Activated T-cell treated with anti-CD3 and anti-CD28 coated beads, Interleukin-2, amount 50 U/mL, for 24 hours (primary cell): ENCODE measurements at regions not wholly inside any gene's neighbourhood (a gene's known extent, or its start where the extent isn't known, plus 50 kb on each side); places are given as distances from the start of the nearest gene placed in this dataset.

ENCODE experiments used
- DNase-seq: peaks from one replicate; pipeline ENCODE4 v3.0.0-alpha.2; 2020
- H3K27ac Mint-ChIP-seq: 2 replicates; pipeline ENCODE4 v1.8.0; 2020; ENCODE audit warnings: mild to moderate bottlenecking, mixed read lengths
- H3K27me3 Mint-ChIP-seq: 2 replicates; pipeline ENCODE4 v1.8.0; 2020; ENCODE audit warnings: mixed read lengths
- H3K36me3 Mint-ChIP-seq: 2 replicates; pipeline ENCODE4 v1.8.0; 2020; ENCODE audit warnings: low read depth, mixed read lengths
- H3K4me1 Mint-ChIP-seq: 2 replicates; pipeline ENCODE4 v1.8.0; 2020; ENCODE audit warnings: low read depth, mixed read lengths
- H3K4me3 Mint-ChIP-seq: 2 replicates; pipeline ENCODE4 v1.8.0; 2020; ENCODE audit warnings: mild to moderate bottlenecking, moderate library complexity, mixed read lengths
- H3K9me3 Mint-ChIP-seq: 2 replicates; pipeline ENCODE4 v1.8.0; 2020; ENCODE audit warnings: mixed read lengths

- peaks cover 5% of the 10 kb centered on the region for H3K9me3 Mint-ChIP-seq
- H3K27me3 Mint-ChIP-seq: no peaks in the 10 kb centered on the region
- DNase-seq: no peak
- H3K27ac Mint-ChIP-seq: no peak overlapping the region
- H3K4me3 Mint-ChIP-seq: no peak overlapping the region
- H3K4me1 Mint-ChIP-seq: peaks cover 92% of the 10 kb centered on the region
- H3K36me3 Mint-ChIP-seq: peaks cover 3% of the 10 kb centered on the region
Measured at GRCh38 chr2:203808046-203808750, 59.4 kb upstream of the CTLA4 start.

GRCh38 chr2:203809084-203809521 is 58.5 kb upstream of the CTLA4 start:
- Mint-ChIP-seq H3K4me3 (no peak overlapping the region), H3K9me3 (peaks cover 5% of the 10 kb centered on the region), H3K4me1 (peaks cover 92% of the 10 kb centered on the region), H3K27ac (no peak overlapping the region), H3K27me3 (no peaks in the 10 kb centered on the region), H3K36me3 (peaks cover 3% of the 10 kb centered on the region)
- no peak for DNase-seq

- H3K36me3 Mint-ChIP-seq: no peaks in the 10 kb centered on the region
- H3K9me3 Mint-ChIP-seq: no peaks in the 10 kb centered on the region
- no peaks in the 10 kb centered on the region for H3K27me3 Mint-ChIP-seq
- no peak overlapping the region for H3K4me3 Mint-ChIP-seq
- H3K4me1 Mint-ChIP-seq: peaks cover 94% of the 10 kb centered on the region
- no peak for DNase-seq
- no peak overlapping the region for H3K27ac Mint-ChIP-seq
Measured at GRCh38 chr2:203809991-203810510, 57.5 kb upstream of the CTLA4 start.

- Mint-ChIP-seq H3K27me3 (no peaks in the 10 kb centered on the region), H3K4me3 (peak overlapping the region; percentile 58), H3K36me3 (no peaks in the 10 kb centered on the region), H3K9me3 (no peaks in the 10 kb centered on the region), H3K4me1 (peaks cover 92% of the 10 kb centered on the region), H3K27ac (peak overlapping the region; percentile 96)
- peak; percentile 76 for DNase-seq
Measured at GRCh38 chr2:203811491-203812221, 55.9 kb upstream of the CTLA4 start.

- no peaks in the 10 kb centered on the region for H3K27me3 Mint-ChIP-seq
- H3K36me3 Mint-ChIP-seq: no peaks in the 10 kb centered on the region
- H3K9me3 Mint-ChIP-seq: no peaks in the 10 kb centered on the region
- H3K4me1 Mint-ChIP-seq: peaks cover 84% of the 10 kb centered on the region
- H3K4me3 Mint-ChIP-seq: peak overlapping the region; percentile 58
- peak overlapping the region; percentile 96 for H3K27ac Mint-ChIP-seq
- no peak for DNase-seq
Measured at GRCh38 chr2:203812294-203813221, 55.0 kb upstream of the CTLA4 start.

GRCh38 chr2:203813684-203814083 is 53.9 kb upstream of the CTLA4 start:
- Mint-ChIP-seq H3K4me3 (no peak overlapping the region), H3K9me3 (no peaks in the 10 kb centered on the region), H3K27ac (peak overlapping the region; percentile 55), H3K4me1 (peaks cover 76% of the 10 kb centered on the region), H3K36me3 (no peaks in the 10 kb centered on the region), H3K27me3 (no peaks in the 10 kb centered on the region)
- no peak for DNase-seq

GRCh38 chr2:203814661-203815540 is 52.7 kb upstream of the CTLA4 start:
- H3K27ac Mint-ChIP-seq: peak overlapping the region; percentile 65
- DNase-seq: peak; percentile 56
- no peaks in the 10 kb centered on the region for H3K27me3 Mint-ChIP-seq
- peaks cover 66% of the 10 kb centered on the region for H3K4me1 Mint-ChIP-seq
- peak overlapping the region; percentile 45 for H3K4me3 Mint-ChIP-seq
- H3K9me3 Mint-ChIP-seq: no peaks in the 10 kb centered on the region
- H3K36me3 Mint-ChIP-seq: no peaks in the 10 kb centered on the region

- H3K27ac Mint-ChIP-seq: no peak overlapping the region
- no peak overlapping the region for H3K4me3 Mint-ChIP-seq
- no peak for DNase-seq
- H3K9me3 Mint-ChIP-seq: no peaks in the 10 kb centered on the region
- no peaks in the 10 kb centered on the region for H3K36me3 Mint-ChIP-seq
- H3K4me1 Mint-ChIP-seq: peaks cover 60% of the 10 kb centered on the region
- H3K27me3 Mint-ChIP-seq: no peaks in the 10 kb centered on the region
Measured at GRCh38 chr2:203815541-203815898, 52.1 kb upstream of the CTLA4 start.

- Mint-ChIP-seq H3K4me1 (peaks cover 53% of the 10 kb centered on the region), H3K27ac (no peak overlapping the region), H3K27me3 (no peaks in the 10 kb centered on the region), H3K36me3 (no peaks in the 10 kb centered on the region), H3K4me3 (no peak overlapping the region), H3K9me3 (no peaks in the 10 kb centered on the region)
- DNase-seq: no peak
Measured at GRCh38 chr2:203817147-203817546, 50.4 kb upstream of the CTLA4 start.
